ENCODE measurements at regions not wholly inside any gene's neighbourhood (a gene's known extent, or its start where the extent isn't known, plus 50 kb on each side); places are given as distances from the start of the nearest gene placed in this dataset.

DNA sequence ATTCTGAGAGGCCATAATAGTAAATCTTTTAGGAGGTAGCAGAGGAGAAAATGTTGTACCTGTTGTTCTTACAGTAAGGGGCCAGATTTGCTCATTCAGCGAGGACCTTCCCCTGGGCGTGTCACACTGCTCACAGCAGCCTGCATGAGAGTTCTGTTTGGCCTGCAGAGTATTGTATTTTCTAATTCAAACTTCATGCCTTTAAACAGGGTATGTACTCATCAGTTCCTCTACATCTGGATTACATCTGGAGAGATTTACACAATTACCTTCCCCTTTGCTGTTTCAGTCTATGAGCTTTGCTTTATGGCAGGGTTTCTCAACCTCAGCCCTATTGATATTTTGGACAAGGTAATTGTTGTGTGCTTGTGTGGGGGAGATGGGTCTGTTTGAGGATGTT, 170.9 kb upstream of the STK32A start:
- TF ChIP-seq CTCF (IDR thresholded peaks at IDR 0.05; ENCODE audit: poor library complexity) (no peak), EZH2phosphoT487 (IDR thresholded peaks at IDR 0.05; ENCODE audit: low read depth, severe bottlenecking, unreplicated experiment) (no peak), EZH2 (IDR thresholded peaks at IDR 0.05; ENCODE audit: borderline replicate concordance) (no peak)
